ENCODE measurements at regions not wholly inside any gene's neighbourhood (a gene's known extent, or its start where the extent isn't known, plus 50 kb on each side); places are given as distances from the start of the nearest gene placed in this dataset.
A peak's percentile ranks its signal among the peaks of the same experiment; 100 is the strongest.

GRCh38 chr15:99911816-99912215, 178.6 kb upstream of the LYSMD4 start:
- H3K4me3 ChIP-seq = no peak overlapping the region
- no peak overlapping the region for H3K27ac ChIP-seq
- ATAC-seq (no peak), DNase-seq (no peak)
- no peaks in the 10 kb centered on the region for H3K9me3 ChIP-seq
- H3K27me3 ChIP-seq = no peaks in the 10 kb centered on the region
- no peaks in the 10 kb centered on the region for H3K36me3 ChIP-seq
- no peaks in the 10 kb centered on the region for H3K4me1 ChIP-seq
- 36% methylated on average over 5 of the region's 5 CpGs for WGBS (ENCODE audit: insufficient coverage, low coverage, low lambda C conversion rate, missing lambda C conversion rate)
- TF ChIP-seq, protein P1, sequence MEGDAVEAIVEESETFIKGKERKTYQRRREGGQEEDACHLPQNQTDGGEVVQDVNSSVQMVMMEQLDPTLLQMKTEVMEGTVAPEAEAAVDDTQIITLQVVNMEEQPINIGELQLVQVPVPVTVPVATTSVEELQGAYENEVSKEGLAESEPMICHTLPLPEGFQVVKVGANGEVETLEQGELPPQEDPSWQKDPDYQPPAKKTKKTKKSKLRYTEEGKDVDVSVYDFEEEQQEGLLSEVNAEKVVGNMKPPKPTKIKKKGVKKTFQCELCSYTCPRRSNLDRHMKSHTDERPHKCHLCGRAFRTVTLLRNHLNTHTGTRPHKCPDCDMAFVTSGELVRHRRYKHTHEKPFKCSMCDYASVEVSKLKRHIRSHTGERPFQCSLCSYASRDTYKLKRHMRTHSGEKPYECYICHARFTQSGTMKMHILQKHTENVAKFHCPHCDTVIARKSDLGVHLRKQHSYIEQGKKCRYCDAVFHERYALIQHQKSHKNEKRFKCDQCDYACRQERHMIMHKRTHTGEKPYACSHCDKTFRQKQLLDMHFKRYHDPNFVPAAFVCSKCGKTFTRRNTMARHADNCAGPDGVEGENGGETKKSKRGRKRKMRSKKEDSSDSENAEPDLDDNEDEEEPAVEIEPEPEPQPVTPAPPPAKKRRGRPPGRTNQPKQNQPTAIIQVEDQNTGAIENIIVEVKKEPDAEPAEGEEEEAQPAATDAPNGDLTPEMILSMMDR (IDR thresholded peaks at IDR 0.05) = no peak
- TF ChIP-seq POLR2A (IDR thresholded peaks at IDR 0.05) = no peak
- intact Hi-C loops (cut with DNase I) = no loop called here

GRCh38 chr15:99909592-99910295, 176.5 kb upstream of the LYSMD4 start:
- H3K27ac ChIP-seq = no peak overlapping the region
- TF ChIP-seq, protein P1 (IDR thresholded peaks at IDR 0.05) = peak in 1 of 4 donors; percentile 7
- no peak for TF ChIP-seq POLR2A (IDR thresholded peaks at IDR 0.05)
- no peaks in the 10 kb centered on the region for H3K27me3 ChIP-seq
- no peak overlapping the region for H3K4me3 ChIP-seq
- H3K36me3 ChIP-seq = no peaks in the 10 kb centered on the region
- intact Hi-C loops (cut with DNase I) = no loop called here
- H3K9me3 ChIP-seq = no peaks in the 10 kb centered on the region
- DNase-seq (no peak), ATAC-seq (no peak)
- no peaks in the 10 kb centered on the region for H3K4me1 ChIP-seq
- WGBS (ENCODE audit: insufficient coverage, low coverage, low lambda C conversion rate, missing lambda C conversion rate) = 68% methylated on average over 13 of the region's 13 CpGs

- ATAC-seq (no peak), DNase-seq (no peak)
- H3K4me1 ChIP-seq = no peaks in the 10 kb centered on the region
- 80% methylated on average over 1 of the region's 3 CpGs for WGBS (ENCODE audit: insufficient coverage, low coverage, low lambda C conversion rate, missing lambda C conversion rate)
- H3K27ac ChIP-seq = no peak overlapping the region
- no peak for TF ChIP-seq POLR2A (IDR thresholded peaks at IDR 0.05)
- TF ChIP-seq, protein P1 (IDR thresholded peaks at IDR 0.05) = no peak
- intact Hi-C loops (cut with DNase I) = no loop called here
- no peaks in the 10 kb centered on the region for H3K27me3 ChIP-seq
- H3K36me3 ChIP-seq = no peaks in the 10 kb centered on the region
- H3K9me3 ChIP-seq = no peaks in the 10 kb centered on the region
- H3K4me3 ChIP-seq = no peak overlapping the region
These were observed 174.5 kb upstream of the LYSMD4 start for GRCh38 chr15:99907698-99908097.

DNA sequence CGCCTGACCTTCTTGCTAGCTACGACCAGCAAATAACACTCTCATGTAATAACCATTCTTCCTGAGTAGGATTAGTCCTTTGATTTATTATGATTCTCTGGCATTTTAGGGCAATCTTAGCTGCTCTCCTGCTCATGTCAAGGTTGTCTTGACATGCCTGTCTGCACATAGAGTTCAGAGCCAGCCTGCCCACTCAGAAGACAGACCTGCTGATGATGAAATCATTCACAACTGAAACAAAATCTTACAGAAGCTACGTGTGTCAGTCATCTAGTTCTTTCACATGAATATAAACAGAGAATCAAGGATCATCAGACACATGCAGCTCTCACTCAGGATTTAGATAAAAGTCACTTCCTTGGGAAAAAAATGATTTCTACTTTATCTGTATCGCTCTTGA, 173.6 kb upstream of the LYSMD4 start:
- Histone ChIP-seq H3K4me3 (no peak overlapping the region), H3K27ac (no peak overlapping the region), H3K4me1 (no peaks in the 10 kb centered on the region), H3K27me3 (no peaks in the 10 kb centered on the region), H3K9me3 (no peaks in the 10 kb centered on the region), H3K36me3 (no peaks in the 10 kb centered on the region)
- intact Hi-C loops (cut with DNase I) = no loop called here
- 63% methylated on average over 3 of the region's 4 CpGs for WGBS (ENCODE audit: insufficient coverage, low coverage, low lambda C conversion rate, missing lambda C conversion rate)
- no peak for TF ChIP-seq POLR2A (IDR thresholded peaks at IDR 0.05)
- TF ChIP-seq, protein P1 (IDR thresholded peaks at IDR 0.05) = no peak
- ATAC-seq (no peak), DNase-seq (no peak)
